Activated naive CD4-positive, alpha-beta T cell treated with anti-CD3 and anti-CD28 coated beads, Interleukin-2, amount 50 U/mL, for 24 hours (primary cell): ENCODE measurements at regions not wholly inside any gene's neighbourhood (a gene's known extent, or its start where the extent isn't known, plus 50 kb on each side); places are given as distances from the start of the nearest gene placed in this dataset.

Experiments used
- H3K27ac Mint-ChIP-seq: one replicate; pipeline ENCODE4 v1.8.0; 2021; ENCODE audit warnings: mild to moderate bottlenecking, mixed read lengths
- H3K27me3 Mint-ChIP-seq: one replicate; pipeline ENCODE4 v1.8.0; 2021; ENCODE audit warnings: mixed read lengths
- H3K36me3 Mint-ChIP-seq: one replicate; pipeline ENCODE4 v1.8.0; 2021; ENCODE audit warnings: mixed read lengths
- H3K4me1 Mint-ChIP-seq: one replicate; pipeline ENCODE4 v1.8.0; 2021; ENCODE audit warnings: mixed read lengths
- H3K4me3 Mint-ChIP-seq: one replicate; pipeline ENCODE4 v1.8.0; 2021; ENCODE audit warnings: mild to moderate bottlenecking, mixed read lengths
- H3K9me3 Mint-ChIP-seq: one replicate; pipeline ENCODE4 v1.8.0; 2021; ENCODE audit warnings: mixed read lengths

- Mint-ChIP-seq H3K4me3 (no peak overlapping the region), H3K36me3 (no peaks in the 10 kb centered on the region), H3K27ac (no peak overlapping the region), H3K9me3 (peaks cover 5% of the 10 kb centered on the region), H3K27me3 (no peaks in the 10 kb centered on the region), H3K4me1 (no peaks in the 10 kb centered on the region)
Measured at GRCh38 chr17:53390575-53390974, 432.2 kb upstream of the KIF2B start.

GRCh38 chr17:53387745-53388144 is 435.0 kb upstream of the KIF2B start:
- H3K36me3 Mint-ChIP-seq: no peaks in the 10 kb centered on the region
- no peaks in the 10 kb centered on the region for H3K27me3 Mint-ChIP-seq
- H3K4me3 Mint-ChIP-seq: no peak overlapping the region
- no peak overlapping the region for H3K27ac Mint-ChIP-seq
- H3K4me1 Mint-ChIP-seq: no peaks in the 10 kb centered on the region
- H3K9me3 Mint-ChIP-seq: peaks cover 5% of the 10 kb centered on the region

GRCh38 chr17:53353919-53354351 is 468.8 kb upstream of the KIF2B start:
- no peaks in the 10 kb centered on the region for H3K27me3 Mint-ChIP-seq
- peaks cover 5% of the 10 kb centered on the region for H3K9me3 Mint-ChIP-seq
- H3K4me1 Mint-ChIP-seq: no peaks in the 10 kb centered on the region
- no peaks in the 10 kb centered on the region for H3K36me3 Mint-ChIP-seq
- H3K27ac Mint-ChIP-seq: no peak overlapping the region
- no peak overlapping the region for H3K4me3 Mint-ChIP-seq

GRCh38 chr17:53344778-53345177 is 477.9 kb upstream of the KIF2B start:
- no peaks in the 10 kb centered on the region for H3K27me3 Mint-ChIP-seq
- H3K9me3 Mint-ChIP-seq: peaks cover 26% of the 10 kb centered on the region
- H3K4me3 Mint-ChIP-seq: no peak overlapping the region
- no peaks in the 10 kb centered on the region for H3K4me1 Mint-ChIP-seq
- H3K36me3 Mint-ChIP-seq: no peaks in the 10 kb centered on the region
- H3K27ac Mint-ChIP-seq: no peak overlapping the region

- Mint-ChIP-seq H3K27ac (no peak overlapping the region), H3K4me1 (no peaks in the 10 kb centered on the region), H3K27me3 (no peaks in the 10 kb centered on the region), H3K36me3 (no peaks in the 10 kb centered on the region), H3K9me3 (peaks cover 22% of the 10 kb centered on the region), H3K4me3 (no peak overlapping the region)
Measured at GRCh38 chr17:53336281-53336680, 486.4 kb upstream of the KIF2B start.

GRCh38 chr17:53335443-53335842 is 487.3 kb upstream of the KIF2B start:
- Mint-ChIP-seq H3K27me3 (no peaks in the 10 kb centered on the region), H3K9me3 (peaks cover 17% of the 10 kb centered on the region), H3K4me1 (no peaks in the 10 kb centered on the region), H3K4me3 (no peak overlapping the region), H3K36me3 (no peaks in the 10 kb centered on the region), H3K27ac (no peak overlapping the region)

DNA sequence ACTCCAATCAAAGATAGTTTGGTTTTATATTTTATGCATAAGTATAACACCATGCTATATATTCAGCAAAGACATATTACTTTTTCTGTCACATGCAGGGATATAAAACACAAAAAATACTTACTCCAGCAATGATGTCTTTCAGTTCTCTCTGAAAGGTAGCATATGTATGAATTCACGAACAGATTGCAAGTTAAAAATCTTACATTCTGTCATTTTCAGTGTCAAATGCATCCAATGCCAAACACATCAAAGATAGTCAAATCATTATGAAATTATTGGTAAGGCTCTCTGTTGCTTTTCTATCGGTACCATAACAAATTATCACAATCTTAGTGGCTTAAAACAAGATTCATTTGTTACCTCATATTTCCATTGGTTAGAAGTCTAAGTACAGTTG is 492.0 kb upstream of the KIF2B start:
- Mint-ChIP-seq H3K36me3 (no peaks in the 10 kb centered on the region), H3K4me3 (no peak overlapping the region), H3K4me1 (no peaks in the 10 kb centered on the region), H3K27ac (no peak overlapping the region), H3K9me3 (no peaks in the 10 kb centered on the region), H3K27me3 (no peaks in the 10 kb centered on the region)

GRCh38 chr17:53321651-53322050 is 501.1 kb upstream of the KIF2B start:
- no peaks in the 10 kb centered on the region for H3K4me1 Mint-ChIP-seq
- H3K9me3 Mint-ChIP-seq: peaks cover 11% of the 10 kb centered on the region
- no peaks in the 10 kb centered on the region for H3K36me3 Mint-ChIP-seq
- H3K27ac Mint-ChIP-seq: no peak overlapping the region
- no peaks in the 10 kb centered on the region for H3K27me3 Mint-ChIP-seq
- H3K4me3 Mint-ChIP-seq: no peak overlapping the region

DNA sequence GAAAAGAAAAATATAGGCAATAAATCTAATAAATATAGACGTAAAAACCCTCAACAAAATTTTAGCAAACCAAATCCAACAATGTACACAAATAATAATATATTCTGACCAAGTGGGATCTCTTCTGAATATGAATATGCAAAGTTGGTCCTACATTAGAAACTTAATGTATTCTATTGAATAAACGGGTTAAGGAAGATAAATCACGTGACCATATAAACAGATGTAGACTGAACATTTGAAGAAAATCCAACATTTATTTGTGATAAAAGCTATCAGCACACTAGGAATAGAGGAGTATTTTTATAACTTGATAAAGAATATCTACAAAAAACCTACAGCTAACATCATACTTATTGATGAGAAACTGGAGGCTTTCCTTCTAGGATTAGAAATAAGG is 502.8 kb upstream of the KIF2B start:
- Mint-ChIP-seq H3K4me1 (no peaks in the 10 kb centered on the region), H3K9me3 (peaks cover 11% of the 10 kb centered on the region), H3K27me3 (no peaks in the 10 kb centered on the region), H3K27ac (no peak overlapping the region), H3K36me3 (no peaks in the 10 kb centered on the region), H3K4me3 (no peak overlapping the region)

DNA sequence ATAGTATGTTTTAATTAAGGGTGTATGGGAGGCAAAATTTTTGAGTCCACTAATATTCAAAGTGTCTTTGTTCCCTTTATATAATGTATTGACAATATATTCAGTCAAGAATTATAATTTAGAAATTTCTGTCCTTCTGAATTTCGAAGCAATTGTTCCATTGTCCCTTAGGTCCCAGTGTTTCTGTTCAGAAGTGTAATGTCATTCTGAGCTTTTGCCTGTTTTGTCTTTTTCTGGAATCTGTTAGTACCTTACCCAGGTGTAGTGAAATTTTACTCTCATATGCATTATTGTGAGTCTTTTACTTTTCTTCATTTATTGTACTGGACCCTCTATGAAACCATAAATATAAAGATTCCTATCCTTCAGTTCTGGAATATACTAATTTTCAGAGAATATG is 505.7 kb upstream of the KIF2B start:
- no peaks in the 10 kb centered on the region for H3K4me1 Mint-ChIP-seq
- no peaks in the 10 kb centered on the region for H3K36me3 Mint-ChIP-seq
- H3K4me3 Mint-ChIP-seq: no peak overlapping the region
- H3K27ac Mint-ChIP-seq: no peak overlapping the region
- no peaks in the 10 kb centered on the region for H3K27me3 Mint-ChIP-seq
- peaks cover 6% of the 10 kb centered on the region for H3K9me3 Mint-ChIP-seq

DNA sequence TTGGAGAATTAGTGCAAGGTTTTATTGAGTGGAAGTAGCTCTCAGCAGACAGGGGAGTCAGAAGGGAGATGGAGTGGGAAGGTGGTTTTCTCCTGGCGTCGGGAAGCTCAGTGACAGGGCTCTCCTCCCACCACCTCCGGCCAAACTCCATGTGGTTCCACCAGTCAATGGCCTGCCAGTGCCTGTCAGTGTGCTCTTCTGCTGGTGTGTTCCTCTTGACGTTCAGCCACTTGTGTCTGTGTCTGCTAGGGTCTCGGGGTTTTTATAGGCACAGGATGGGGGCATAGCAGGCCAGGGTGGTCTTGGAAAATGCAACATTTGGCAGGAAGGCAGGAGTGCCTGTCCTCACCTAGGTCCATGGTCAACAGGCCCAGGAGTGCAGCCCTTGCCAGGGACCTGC is 506.7 kb upstream of the KIF2B start:
- Mint-ChIP-seq H3K4me3 (no peak overlapping the region), H3K4me1 (no peaks in the 10 kb centered on the region), H3K27ac (no peak overlapping the region), H3K27me3 (no peaks in the 10 kb centered on the region), H3K36me3 (no peaks in the 10 kb centered on the region), H3K9me3 (peaks cover 6% of the 10 kb centered on the region)

- Mint-ChIP-seq H3K4me3 (no peak overlapping the region), H3K27ac (no peak overlapping the region), H3K27me3 (no peaks in the 10 kb centered on the region)
Measured at GRCh38 chr17:53314521-53314920, 508.2 kb upstream of the KIF2B start.

DNA sequence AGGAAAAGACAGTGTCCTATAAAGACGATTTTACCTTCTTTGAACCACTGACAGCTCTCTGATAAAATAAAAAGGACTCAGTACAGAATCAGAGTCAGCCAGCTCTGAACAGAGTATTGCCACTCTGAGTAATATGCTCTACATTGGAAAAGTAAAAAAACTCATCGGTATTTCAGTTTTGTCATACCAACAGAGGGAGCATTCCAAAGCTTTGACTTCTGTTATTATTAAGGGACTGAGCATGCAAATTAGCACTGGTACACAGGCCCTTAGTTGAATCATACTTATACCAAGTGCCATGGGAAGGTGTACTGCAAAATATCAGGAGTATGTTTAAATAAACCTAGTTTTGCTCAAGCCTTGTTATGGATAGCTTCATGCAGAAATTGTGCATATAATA is 509.0 kb upstream of the KIF2B start:
- Mint-ChIP-seq H3K27ac (no peak overlapping the region), H3K4me3 (no peak overlapping the region), H3K4me1 (no peaks in the 10 kb centered on the region), H3K9me3 (peaks cover 15% of the 10 kb centered on the region), H3K36me3 (no peaks in the 10 kb centered on the region), H3K27me3 (no peaks in the 10 kb centered on the region)

More at GRCh38 chr17:53314521-53314920, 508.2 kb upstream of the KIF2B start:
- H3K36me3 Mint-ChIP-seq: no peaks in the 10 kb centered on the region
- H3K4me1 Mint-ChIP-seq: no peaks in the 10 kb centered on the region
- H3K9me3 Mint-ChIP-seq: peaks cover 10% of the 10 kb centered on the region

GRCh38 chr17:53278466-53278865 is 544.3 kb upstream of the KIF2B start:
- Mint-ChIP-seq H3K9me3 (peaks cover 10% of the 10 kb centered on the region), H3K4me1 (no peaks in the 10 kb centered on the region), H3K36me3 (no peaks in the 10 kb centered on the region), H3K27me3 (no peaks in the 10 kb centered on the region), H3K27ac (no peak overlapping the region), H3K4me3 (no peak overlapping the region)

DNA sequence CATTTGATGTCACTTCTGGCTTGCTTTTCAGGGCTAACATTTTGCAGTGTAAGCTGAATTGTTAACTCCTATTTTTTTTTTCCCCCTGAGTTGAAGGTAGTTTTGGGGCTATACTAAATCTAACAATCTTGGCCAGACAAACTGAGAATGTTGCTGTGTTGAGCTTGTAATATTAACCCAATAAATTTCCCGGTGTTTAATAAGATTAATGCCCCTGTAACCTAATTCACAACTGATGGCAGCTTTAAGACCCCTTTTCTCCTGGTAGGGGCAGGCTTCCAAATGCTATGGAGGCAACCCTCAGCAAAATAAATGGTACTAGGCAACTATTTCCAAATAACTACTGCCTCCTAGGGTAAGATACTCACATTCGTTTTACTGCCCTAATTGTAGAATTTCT is 549.6 kb upstream of the KIF2B start:
- no peaks in the 10 kb centered on the region for H3K9me3 Mint-ChIP-seq
- no peaks in the 10 kb centered on the region for H3K36me3 Mint-ChIP-seq
- no peaks in the 10 kb centered on the region for H3K27me3 Mint-ChIP-seq
- no peaks in the 10 kb centered on the region for H3K4me1 Mint-ChIP-seq
- H3K27ac Mint-ChIP-seq: no peak overlapping the region
- no peak overlapping the region for H3K4me3 Mint-ChIP-seq

DNA sequence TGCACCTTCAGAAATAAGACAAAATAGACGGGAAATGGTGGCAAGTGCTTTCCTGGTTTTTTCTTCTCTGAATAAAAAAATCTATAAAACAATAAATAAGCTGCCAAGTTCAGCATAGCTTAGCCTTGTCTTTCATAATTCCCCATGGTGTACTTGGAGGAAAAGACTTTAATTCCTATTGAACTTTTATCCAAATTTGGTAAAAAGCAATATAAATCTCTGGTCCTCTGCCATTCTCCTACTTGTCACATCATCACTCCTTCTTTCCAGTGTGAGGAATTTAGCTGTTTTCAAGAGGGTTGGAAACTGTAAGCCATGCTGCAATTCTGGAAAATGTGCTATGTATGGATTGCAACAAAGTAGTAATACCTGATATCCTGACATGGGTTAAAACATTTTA is 551.8 kb upstream of the KIF2B start:
- no peaks in the 10 kb centered on the region for H3K4me1 Mint-ChIP-seq
- H3K9me3 Mint-ChIP-seq: no peaks in the 10 kb centered on the region
- H3K27ac Mint-ChIP-seq: no peak overlapping the region
- no peaks in the 10 kb centered on the region for H3K27me3 Mint-ChIP-seq
- H3K36me3 Mint-ChIP-seq: no peaks in the 10 kb centered on the region
- H3K4me3 Mint-ChIP-seq: no peak overlapping the region

- Mint-ChIP-seq H3K4me3 (no peak overlapping the region), H3K36me3 (no peaks in the 10 kb centered on the region), H3K27me3 (no peaks in the 10 kb centered on the region), H3K4me1 (no peaks in the 10 kb centered on the region), H3K27ac (no peak overlapping the region), H3K9me3 (peaks cover 4% of the 10 kb centered on the region)
Measured at GRCh38 chr17:53264730-53265129, 558.0 kb upstream of the KIF2B start.
